Neural progenitor cell (in vitro differentiated cells): ENCODE measurements at regions not wholly inside any gene's neighbourhood (a gene's known extent, or its start where the extent isn't known, plus 50 kb on each side); places are given as distances from the start of the nearest gene placed in this dataset.

Experiments
- DNase-seq: peaks from one replicate; pipeline ENCODE4 v3.0.0-alpha.2; 2016; ENCODE audit warnings: low spot score
- H2AFZ ChIP-seq: fragments of 200-600 bp; sonication (generic); replicated peaks from 2 replicates; pipeline ENCODE4 v1.6.1; 2016; ENCODE audit warnings: antibody characterized with exemption
- H3F3A ChIP-seq: fragments of 200-600 bp; sonication (generic); 2 replicates; pipeline ENCODE4 v1.6.1; 2016; ENCODE audit warnings: antibody characterized with exemption, low read depth
- H3K27ac ChIP-seq: fragments of 200-600 bp; sonication (generic); 2 replicates; pipeline ENCODE4 v1.5.1; 2016; ENCODE audit warnings: mild to moderate bottlenecking
- H3K27me3 ChIP-seq: fragments of 200-600 bp; sonication (generic); 2 replicates; pipeline ENCODE4 v1.6.1; 2016; ENCODE audit warnings: mild to moderate bottlenecking, moderate library complexity
- H3K36me3 ChIP-seq: fragments of 200-600 bp; sonication (generic); 2 replicates; pipeline ENCODE4 v1.5.1; 2016
- H3K4me1 ChIP-seq: fragments of 200-600 bp; sonication (generic); 2 replicates; pipeline ENCODE4 v1.6.1; 2016; ENCODE audit warnings: mixed run types
- H3K4me2 ChIP-seq: fragments of 200-600 bp; sonication (generic); 2 replicates; pipeline ENCODE4 v1.6.1; 2016
- H3K4me3 ChIP-seq: fragments of 200-600 bp; sonication (generic); 2 replicates; pipeline ENCODE4 v1.5.1; 2016
- H3K79me2 ChIP-seq: fragments of 200-600 bp; sonication (generic); 2 replicates; pipeline ENCODE4 v1.6.1; 2016; ENCODE audit warnings: low read depth
- H3K9ac ChIP-seq: fragments of 200-600 bp; sonication (generic); 2 replicates; pipeline ENCODE4 v1.6.1; 2016
- H3K9me3 ChIP-seq: fragments of 200-600 bp; sonication (generic); 2 replicates; pipeline ENCODE4 v1.5.1; 2016; ENCODE audit warnings: low read depth
- H4K20me1 ChIP-seq: fragments of 200-600 bp; sonication (generic); 2 replicates; pipeline ENCODE4 v1.6.1; 2016; ENCODE audit warnings: low read depth
- H3K27ac Mint-ChIP-seq: 3 replicates; pipeline ENCODE4 v1.8.0; 2021; ENCODE audit warnings: mixed read lengths
- H3K27me3 Mint-ChIP-seq: 2 replicates; pipeline ENCODE4 v1.8.0; 2022; ENCODE audit warnings: low read depth, mild to moderate bottlenecking, inconsistent platforms, moderate library complexity, mixed read lengths; ENCODE audit not compliant: insufficient read depth
- H3K36me3 Mint-ChIP-seq: 3 replicates; pipeline ENCODE4 v1.8.0; 2021; ENCODE audit warnings: mixed read lengths
- H3K4me1 Mint-ChIP-seq: 3 replicates; pipeline ENCODE4 v1.8.0; 2021; ENCODE audit warnings: mixed read lengths
- H3K4me3 Mint-ChIP-seq: 3 replicates; pipeline ENCODE4 v1.8.0; 2021; ENCODE audit warnings: mild to moderate bottlenecking, moderate library complexity, mixed read lengths
- H3K9me3 Mint-ChIP-seq: 3 replicates; pipeline ENCODE4 v1.8.0; 2020; ENCODE audit warnings: mixed read lengths
- CTCF ChIP-seq: fragments of 200-600 bp; sonication (generic); IDR thresholded peaks from 2 replicates; pipeline ENCODE4 v1.5.1; 2017; ENCODE audit warnings: antibody characterized with exemption, mild to moderate bottlenecking
- EZH2 ChIP-seq: fragments of 200-600 bp; sonication (generic); IDR thresholded peaks from 2 replicates; pipeline ENCODE4 v1.6.1; 2017; ENCODE audit warnings: antibody characterized with exemption, mild to moderate bottlenecking, moderate library complexity
- EZH2phosphoT487 ChIP-seq: fragments of 200-600 bp; sonication (generic); IDR thresholded peaks from 2 replicates; pipeline ENCODE4 v1.6.1; 2017; ENCODE audit warnings: antibody characterized with exemption

- Histone ChIP-seq H3K27ac (no peak overlapping the region), H3K9me3 (peaks cover 4% of the 10 kb centered on the region), H3K4me1 (no peaks in the 10 kb centered on the region), H3K4me2 (no peak overlapping the region), H2AFZ (no peak overlapping the region), H3K79me2 (no peaks in the 10 kb centered on the region), H3K9ac (no peak overlapping the region), H3K4me3 (no peak overlapping the region), H3K36me3 (no peaks in the 10 kb centered on the region), H3F3A (no peaks in the 10 kb centered on the region), H4K20me1 (no peaks in the 10 kb centered on the region), H3K27me3 (no peaks in the 10 kb centered on the region)
- TF ChIP-seq CTCF (no peak), EZH2phosphoT487 (no peak), EZH2 (no peak)
- Mint-ChIP-seq H3K27ac (no peak overlapping the region), H3K4me1 (peaks cover 5% of the 10 kb centered on the region), H3K4me3 (no peak overlapping the region), H3K9me3 (no peaks in the 10 kb centered on the region), H3K36me3 (no peaks in the 10 kb centered on the region), H3K27me3 (peaks cover 3% of the 10 kb centered on the region)
- no peak for DNase-seq
Measured at GRCh38 chrX:6783912-6784311, 249.0 kb upstream of the VCX3A start.

- H3K27ac Mint-ChIP-seq = no peak overlapping the region
- TF ChIP-seq EZH2phosphoT487 (no peak), EZH2 (no peak), CTCF (no peak)
- H3K27me3 Mint-ChIP-seq = no peaks in the 10 kb centered on the region
- H3K4me3 Mint-ChIP-seq = no peak overlapping the region
- Histone ChIP-seq H3K4me1 (no peaks in the 10 kb centered on the region), H3K79me2 (no peaks in the 10 kb centered on the region), H3K4me3 (no peak overlapping the region), H4K20me1 (no peaks in the 10 kb centered on the region), H3K27ac (no peak overlapping the region), H3K27me3 (no peaks in the 10 kb centered on the region), H3K9me3 (peaks cover 4% of the 10 kb centered on the region), H3K4me2 (no peak overlapping the region), H3K36me3 (no peaks in the 10 kb centered on the region), H2AFZ (no peak overlapping the region), H3K9ac (no peak overlapping the region), H3F3A (no peaks in the 10 kb centered on the region)
- peaks cover 16% of the 10 kb centered on the region for H3K4me1 Mint-ChIP-seq
- DNase-seq = no peak
- no peaks in the 10 kb centered on the region for H3K9me3 Mint-ChIP-seq
- no peaks in the 10 kb centered on the region for H3K36me3 Mint-ChIP-seq
Measured at GRCh38 chrX:6782831-6783230, 247.9 kb upstream of the VCX3A start.

GRCh38 chrX:6778544-6779503 is 243.9 kb upstream of the VCX3A start:
- Histone ChIP-seq H3F3A (no peaks in the 10 kb centered on the region), H3K4me2 (peak overlapping the region; percentile 77), H3K27me3 (no peaks in the 10 kb centered on the region), H3K9me3 (no peaks in the 10 kb centered on the region), H2AFZ (no peak overlapping the region), H3K27ac (no peak overlapping the region), H4K20me1 (no peaks in the 10 kb centered on the region), H3K4me3 (peak overlapping the region; percentile 38), H3K4me1 (no peaks in the 10 kb centered on the region), H3K36me3 (no peaks in the 10 kb centered on the region), H3K79me2 (no peaks in the 10 kb centered on the region), H3K9ac (no peak overlapping the region)
- Mint-ChIP-seq H3K9me3 (no peaks in the 10 kb centered on the region), H3K4me3 (peak overlapping the region; percentile 82), H3K27ac (peak overlapping the region; percentile 23), H3K36me3 (no peaks in the 10 kb centered on the region), H3K4me1 (peaks cover 17% of the 10 kb centered on the region), H3K27me3 (peaks cover 4% of the 10 kb centered on the region)
- no peak for TF ChIP-seq EZH2phosphoT487
- TF ChIP-seq EZH2 = no peak
- no peak for TF ChIP-seq CTCF
- peak; percentile 8 for DNase-seq
